HEK293T (cell line): ENCODE measurements at regions not wholly inside any gene's neighbourhood (a gene's known extent, or its start where the extent isn't known, plus 50 kb on each side); places are given as distances from the start of the nearest gene placed in this dataset.

Source experiments
- CTCF ChIA-PET: fragments of 350-600 bp; formaldehyde crosslinking; extraction: SDS; loops from one replicate; lab custom pipeline; 2021; ENCODE audit warnings: antibody characterized with exemption, inconsistent platforms; lab: Yijun Ruan, JAX
- POLR2A ChIA-PET: fragments of 350-600 bp; formaldehyde crosslinking; extraction: SDS; loops from one replicate; lab custom pipeline; 2020; ENCODE audit warnings: antibody characterized with exemption, inconsistent platforms; lab: Yijun Ruan, JAX
- DNase-seq: peaks from one replicate; pipeline ENCODE4 v3.0.0; 2012; ENCODE audit warnings: mixed read lengths; ENCODE audit errors: extremely low spot score
- ARNT ChIP-seq: fragments of 450-650 bp; IDR thresholded peaks from 2 replicates; pipeline ENCODE4 v1.6.1; 2017; ENCODE audit warnings: mild to moderate bottlenecking
- BHLHE40 ChIP-seq: fragments of 450-650 bp; IDR thresholded peaks from 2 replicates; pipeline ENCODE4 v1.6.1; 2016; ENCODE audit warnings: mild to moderate bottlenecking, moderate library complexity, borderline replicate concordance
- CTBP1 ChIP-seq: fragments of 450-650 bp; IDR thresholded peaks from 2 replicates; pipeline ENCODE4 v1.6.1; 2016; ENCODE audit warnings: borderline replicate concordance
- ELF4 ChIP-seq: fragments of 450-650 bp; IDR thresholded peaks from 2 replicates; pipeline ENCODE4 v1.6.1; 2017; ENCODE audit warnings: antibody characterized with exemption
- FOXA1 ChIP-seq: fragments of 450-650 bp; IDR thresholded peaks from 2 replicates; pipeline ENCODE4 v1.6.1; 2016; ENCODE audit warnings: mild to moderate bottlenecking
- FOXK2 ChIP-seq: fragments of 450-650 bp; IDR thresholded peaks from 2 replicates; pipeline ENCODE4 v1.6.1; 2016; ENCODE audit warnings: mild to moderate bottlenecking
- FOXM1 ChIP-seq: fragments of 450-650 bp; IDR thresholded peaks from 2 replicates; pipeline ENCODE4 v1.6.1; 2017; ENCODE audit warnings: mild to moderate bottlenecking, borderline replicate concordance
- HDGF ChIP-seq: fragments of 450-650 bp; IDR thresholded peaks from 2 replicates; pipeline ENCODE4 v1.6.1; 2017; ENCODE audit warnings: antibody characterized with exemption, borderline replicate concordance
- L3MBTL2 ChIP-seq: fragments of 450-650 bp; conservative IDR thresholded peaks from 2 replicates; pipeline ENCODE4 v1.6.1; 2016; ENCODE audit warnings: mild to moderate bottlenecking
- LEF1 ChIP-seq: fragments of 450-650 bp; IDR thresholded peaks from 2 replicates; pipeline ENCODE4 v1.6.1; 2017; ENCODE audit warnings: mild to moderate bottlenecking, borderline replicate concordance
- NFRKB ChIP-seq: fragments of 450-650 bp; IDR thresholded peaks from 2 replicates; pipeline ENCODE4 v1.6.1; 2016; ENCODE audit warnings: mild to moderate bottlenecking, moderate library complexity
- PKNOX1 ChIP-seq: fragments of 450-650 bp; IDR thresholded peaks from 2 replicates; pipeline ENCODE4 v1.6.1; 2016
- SP1 ChIP-seq: fragments of 450-650 bp; IDR thresholded peaks from 2 replicates; pipeline ENCODE4 v1.6.1; 2017
- SUZ12 ChIP-seq: fragments of 450-650 bp; IDR thresholded peaks from 2 replicates; pipeline ENCODE4 v1.6.1; 2016; ENCODE audit warnings: mild to moderate bottlenecking
- TARDBP ChIP-seq: fragments of 450-650 bp; IDR thresholded peaks from 2 replicates; pipeline ENCODE4 v1.6.1; 2016
- ZNF384 ChIP-seq: fragments of 450-650 bp; IDR thresholded peaks from 2 replicates; pipeline ENCODE4 v1.6.1; 2016

DNA sequence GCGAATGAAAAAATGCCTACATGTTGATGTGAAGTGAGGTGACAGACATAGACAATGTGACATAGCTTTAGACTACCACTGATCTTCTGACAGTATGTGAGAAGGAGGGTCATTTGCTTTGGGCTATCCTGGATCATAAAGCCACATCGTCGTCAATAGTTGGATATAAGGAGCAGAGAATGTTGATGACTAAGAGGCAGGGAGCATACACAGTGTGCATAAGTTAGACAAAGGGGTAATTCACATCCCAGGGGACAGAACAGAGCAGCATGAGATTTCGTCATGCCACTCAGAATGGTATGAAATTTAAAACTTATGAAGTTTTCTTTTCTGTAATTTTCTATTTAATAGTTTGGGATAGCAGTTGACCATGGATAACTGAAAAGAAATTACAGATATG, 403.2 kb downstream of the DSC3 start:
- POLR2A ChIA-PET: no interaction called here
- CTCF ChIA-PET: no interaction called here
- DNase-seq: no peak
- TF ChIP-seq BHLHE40 (no peak), ARNT (no peak), L3MBTL2 (no peak), FOXM1 (no peak), HDGF (no peak), ZNF384 (no peak), FOXA1 (no peak), NFRKB (no peak), SUZ12 (no peak), ELF4 (no peak), PKNOX1 (no peak), SP1 (no peak), FOXK2 (no peak), LEF1 (no peak), CTBP1 (no peak), TARDBP (no peak)

GRCh38 chr18:30634249-30634648, 408.3 kb downstream of the DSC3 start:
- TF ChIP-seq ZNF384 (no peak), PKNOX1 (no peak), FOXA1 (no peak), NFRKB (no peak), TARDBP (no peak), ARNT (no peak), ELF4 (no peak), FOXM1 (no peak)
- CTCF ChIA-PET: no interaction called here

DNA sequence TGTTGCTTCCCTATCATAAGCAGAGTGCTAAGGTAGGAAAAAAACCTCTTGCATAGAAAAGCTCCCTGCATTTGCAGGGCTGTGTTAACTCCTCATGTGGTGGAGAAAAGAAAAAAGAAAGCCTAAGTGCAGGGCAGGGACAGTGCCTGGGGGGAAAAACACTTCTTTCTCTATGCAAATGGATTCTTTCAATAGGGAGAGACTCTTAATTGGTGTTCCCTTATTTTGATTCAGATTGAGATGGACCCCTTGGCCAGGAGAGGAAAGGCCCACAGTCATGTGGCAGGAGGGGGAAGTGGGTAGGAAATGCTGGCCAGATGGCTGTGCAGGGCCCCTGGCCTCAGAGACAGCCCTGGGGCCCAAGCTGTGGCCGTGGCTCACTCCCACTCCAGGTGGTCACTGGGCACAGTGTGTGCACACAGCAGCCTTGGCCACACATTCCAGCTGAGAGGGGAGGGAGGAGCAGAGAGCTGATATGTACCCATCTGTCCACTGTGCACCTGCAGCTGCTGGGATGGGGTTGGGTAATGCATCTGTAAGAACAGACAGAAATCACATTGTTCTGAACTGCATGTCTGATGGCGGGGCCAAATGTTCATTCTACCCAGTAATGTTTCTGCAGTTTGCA, 410.4 kb downstream of the DSC3 start:
- no peak for TF ChIP-seq L3MBTL2
- TF ChIP-seq PKNOX1: no peak
- no peak for TF ChIP-seq HDGF
- TF ChIP-seq LEF1: no peak
- TF ChIP-seq SUZ12: no peak
- TF ChIP-seq FOXM1: no peak
- TF ChIP-seq ARNT: no peak
- no peak for TF ChIP-seq ELF4
- no peak for TF ChIP-seq ZNF384
- TF ChIP-seq TARDBP: no peak
- no peak for TF ChIP-seq NFRKB
- no peak for TF ChIP-seq FOXK2
- ChIA-PET POLR2A (no interaction called here), CTCF (no interaction called here)
- DNase-seq: no peak

More at GRCh38 chr18:30634249-30634648, 408.3 kb downstream of the DSC3 start:
- no peak for DNase-seq
- POLR2A ChIA-PET: no interaction called here

GRCh38 chr18:30625961-30626360, 416.6 kb downstream of the DSC3 start:
- POLR2A ChIA-PET: interaction anchor here (1.4 kb wide), 1 partner anchor 18 kb away, joined by 3 read pairs; no protein-coding TSS in a partner anchor
- CTCF ChIA-PET: no interaction called here
- DNase-seq: no peak
- TF ChIP-seq FOXK2 (no peak), SUZ12 (no peak), FOXM1 (no peak), L3MBTL2 (no peak), BHLHE40 (no peak), NFRKB (no peak), ZNF384 (no peak), CTBP1 (no peak), HDGF (no peak), FOXA1 (no peak), TARDBP (no peak), ARNT (no peak), ELF4 (no peak), LEF1 (no peak), SP1 (no peak), PKNOX1 (no peak)

DNA sequence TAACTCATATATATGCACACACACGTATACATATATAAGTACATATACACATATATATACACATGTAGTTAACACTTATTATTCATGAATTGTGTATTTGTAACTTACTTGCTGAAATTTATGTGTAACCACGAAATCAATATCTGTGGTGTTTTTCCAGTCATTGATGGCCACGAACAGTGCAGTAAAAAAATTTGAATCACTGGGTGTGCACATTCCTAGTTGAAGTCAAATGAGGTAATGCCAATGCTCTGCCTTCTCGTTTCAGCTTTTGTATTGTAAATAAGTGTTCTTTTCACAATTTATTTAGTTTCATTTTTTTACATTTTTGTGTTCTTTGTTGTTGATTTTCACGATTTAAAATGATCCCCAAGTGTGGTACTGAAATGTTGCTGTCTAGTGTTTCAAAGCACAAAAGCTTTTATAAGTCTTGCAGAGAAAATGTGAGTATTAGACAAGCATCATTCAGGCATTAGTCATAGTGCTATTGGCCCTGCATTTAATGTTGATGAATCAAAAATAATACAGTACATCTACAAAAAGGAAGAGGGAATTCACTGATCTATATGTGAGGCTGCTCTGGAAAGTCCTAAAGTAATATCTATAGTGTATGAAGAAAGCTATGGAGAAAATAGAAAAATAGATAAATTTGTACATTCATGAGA, 419.0 kb downstream of the DSC3 start:
- POLR2A ChIA-PET: no interaction called here
- CTCF ChIA-PET: no interaction called here
- no peak for DNase-seq
- TF ChIP-seq SP1: no peak
- no peak for TF ChIP-seq ZNF384
- no peak for TF ChIP-seq TARDBP
- no peak for TF ChIP-seq PKNOX1
- no peak for TF ChIP-seq SUZ12
- TF ChIP-seq FOXM1: no peak
- no peak for TF ChIP-seq ELF4
